Skeletal muscle cell (primary cell): ENCODE measurements at regions not wholly inside any gene's neighbourhood (a gene's known extent, or its start where the extent isn't known, plus 50 kb on each side); places are given as distances from the start of the nearest gene placed in this dataset.
A peak's percentile ranks its signal among the peaks of the same experiment; 100 is the strongest.

Experiments used
- DNase-seq: peaks from one replicate; pipeline ENCODE4 v3.0.0-alpha.2; 2010; ENCODE audit warnings: low read depth
- H3K4me3 ChIP-seq: 2 replicates; pipeline ENCODE4 v1.5.1; 2011; ENCODE audit warnings: low read depth, mild to moderate bottlenecking, control low read depth, low read length, moderate library complexity

- no peak for DNase-seq
- no peak overlapping the region for H3K4me3 ChIP-seq
Observed at GRCh38 chr4:174438711-174439110, 83.6 kb downstream of the HPGD start.

- no peak for DNase-seq
- no peak overlapping the region for H3K4me3 ChIP-seq
Observed at GRCh38 chr4:174437749-174438148, 84.5 kb downstream of the HPGD start.

- no peak overlapping the region for H3K4me3 ChIP-seq
- peak; percentile 66 for DNase-seq
Observed at GRCh38 chr4:174437324-174437723, 85.0 kb downstream of the HPGD start.

- H3K4me3 ChIP-seq: no peak overlapping the region
- DNase-seq: no peak
Observed at GRCh38 chr4:174436377-174436776, 85.9 kb downstream of the HPGD start.

- no peak overlapping the region for H3K4me3 ChIP-seq
- no peak for DNase-seq
Observed at GRCh38 chr4:174435974-174436373, 86.3 kb downstream of the HPGD start.

GRCh38 chr4:174434455-174434854, 87.8 kb downstream of the HPGD start:
- no peak for DNase-seq
- H3K4me3 ChIP-seq: no peak overlapping the region

GRCh38 chr4:174430576-174430975, 91.7 kb downstream of the HPGD start:
- DNase-seq: no peak
- no peak overlapping the region for H3K4me3 ChIP-seq

- H3K4me3 ChIP-seq: no peak overlapping the region
- no peak for DNase-seq
Observed at GRCh38 chr4:174429701-174430410, 92.4 kb downstream of the HPGD start.

- DNase-seq: peak; percentile 12
Observed at GRCh38 chr4:174427571-174428140, 94.6 kb downstream of the HPGD start.

GRCh38 chr4:174425669-174426068, 96.6 kb downstream of the HPGD start:
- no peak for DNase-seq
- H3K4me3 ChIP-seq: no peak overlapping the region

More at GRCh38 chr4:174427571-174428140, 94.6 kb downstream of the HPGD start:
- H3K4me3 ChIP-seq: no peak overlapping the region

- peak; percentile 53 for DNase-seq
- H3K4me3 ChIP-seq: no peak overlapping the region
Observed at GRCh38 chr4:174423257-174423944, 98.9 kb downstream of the HPGD start.

- DNase-seq: no peak
- H3K4me3 ChIP-seq: no peak overlapping the region
Observed at GRCh38 chr4:174422893-174423256, 99.4 kb downstream of the HPGD start.

GRCh38 chr4:174420316-174420715, 102.0 kb downstream of the HPGD start:
- no peak overlapping the region for H3K4me3 ChIP-seq
- DNase-seq: no peak

GRCh38 chr4:174418640-174419212, 103.6 kb downstream of the HPGD start:
- no peak for DNase-seq
- no peak overlapping the region for H3K4me3 ChIP-seq

GRCh38 chr4:174408841-174409552, 113.3 kb downstream of the HPGD start:
- H3K4me3 ChIP-seq: no peak overlapping the region
- no peak for DNase-seq

- H3K4me3 ChIP-seq: no peak overlapping the region
- no peak for DNase-seq
Observed at GRCh38 chr4:174406383-174406782, 115.9 kb downstream of the HPGD start.

- no peak overlapping the region for H3K4me3 ChIP-seq
- DNase-seq: no peak
Observed at GRCh38 chr4:174405923-174406322, 116.4 kb downstream of the HPGD start.

GRCh38 chr4:174404677-174405076, 117.6 kb downstream of the HPGD start:
- no peak for DNase-seq
- no peak overlapping the region for H3K4me3 ChIP-seq

- no peak overlapping the region for H3K4me3 ChIP-seq
- no peak for DNase-seq
Observed at GRCh38 chr4:174403177-174403543, 119.1 kb downstream of the HPGD start.
